ENCODE measurements at regions not wholly inside any gene's neighbourhood (a gene's known extent, or its start where the extent isn't known, plus 50 kb on each side); places are given as distances from the start of the nearest gene placed in this dataset.
"Not testable (repeated sequence)": the region's sequence is repeated elsewhere in the genome, so short reads cannot be mapped to it uniquely, and the experiment has no call there.

GRCh38 chr10:22801785-22802184 lies 87.4 kb upstream of the PIP4K2A start:
- Histone ChIP-seq H3K27me3 (no peaks in the 10 kb centered on the region), H3K9ac (ENCODE audit: low read depth in 2 of 2, low read length in 2 of 2) (no peak overlapping the region), H3K36me3 (no peaks in the 10 kb centered on the region), H3K4me1 (no peaks in the 10 kb centered on the region), H3K27ac (no peak overlapping the region), H3K4me3 (no peak overlapping the region), H3K9me3 (no peaks in the 10 kb centered on the region)
- intact Hi-C loops (cut with DNase I): no loop called here
- no peak for TF ChIP-seq CTCF (IDR thresholded peaks at IDR 0.05)
- no peak for DNase-seq

GRCh38 chr10:22797796-22798195 lies 83.4 kb upstream of the PIP4K2A start:
- DNase-seq; H3K9me3 ChIP-seq; H3K27ac ChIP-seq; H3K4me1 ChIP-seq; H3K36me3 ChIP-seq; H3K9ac ChIP-seq (ENCODE audit: low read depth in 2 of 2, low read length in 2 of 2); H3K4me3 ChIP-seq; H3K27me3 ChIP-seq; intact Hi-C loops (cut with DNase I): not testable (repeated sequence)

- DNase-seq: no peak
- Histone ChIP-seq H3K27me3 (no peaks in the 10 kb centered on the region), H3K9me3 (no peaks in the 10 kb centered on the region), H3K4me3 (no peak overlapping the region), H3K4me1 (no peaks in the 10 kb centered on the region), H3K9ac (ENCODE audit: low read depth in 2 of 2, low read length in 2 of 2) (no peak overlapping the region), H3K27ac (no peak overlapping the region), H3K36me3 (no peaks in the 10 kb centered on the region)
- no peak for TF ChIP-seq CTCF (IDR thresholded peaks at IDR 0.05)
- intact Hi-C loops (cut with DNase I): no loop called here
These were observed 81.2 kb upstream of the PIP4K2A start for GRCh38 chr10:22795546-22795945.

GRCh38 chr10:22792161-22792560 lies 77.8 kb upstream of the PIP4K2A start:
- TF ChIP-seq CTCF (IDR thresholded peaks at IDR 0.05): no peak
- intact Hi-C loops (cut with DNase I): no loop called here
- Histone ChIP-seq H3K36me3 (no peaks in the 10 kb centered on the region), H3K4me3 (no peak overlapping the region), H3K9ac (ENCODE audit: low read depth in 2 of 2, low read length in 2 of 2) (no peak overlapping the region), H3K9me3 (no peaks in the 10 kb centered on the region), H3K27ac (no peak overlapping the region), H3K4me1 (no peaks in the 10 kb centered on the region), H3K27me3 (no peaks in the 10 kb centered on the region)
- DNase-seq: no peak

- Histone ChIP-seq H3K4me3 (no peak overlapping the region), H3K4me1 (no peaks in the 10 kb centered on the region), H3K9me3 (no peaks in the 10 kb centered on the region), H3K9ac (ENCODE audit: low read depth in 2 of 2, low read length in 2 of 2) (no peak overlapping the region), H3K36me3 (no peaks in the 10 kb centered on the region), H3K27me3 (no peaks in the 10 kb centered on the region), H3K27ac (no peak overlapping the region)
- DNase-seq: no peak
- no peak for TF ChIP-seq CTCF (IDR thresholded peaks at IDR 0.05)
- intact Hi-C loops (cut with DNase I): no loop called here
These were observed 77.3 kb upstream of the PIP4K2A start for GRCh38 chr10:22791665-22792064.

GRCh38 chr10:22784668-22785067 lies 70.3 kb upstream of the PIP4K2A start:
- intact Hi-C loops (cut with DNase I): no loop called here
- Histone ChIP-seq H3K9ac (ENCODE audit: low read depth in 2 of 2, low read length in 2 of 2) (no peak overlapping the region), H3K4me1 (no peaks in the 10 kb centered on the region), H3K27me3 (no peaks in the 10 kb centered on the region), H3K9me3 (no peaks in the 10 kb centered on the region), H3K36me3 (no peaks in the 10 kb centered on the region), H3K4me3 (no peak overlapping the region), H3K27ac (no peak overlapping the region)
- DNase-seq: no peak
- no peak for TF ChIP-seq CTCF (IDR thresholded peaks at IDR 0.05)

Data from colonic mucosa (tissue), 4 donors.